ENCODE measurements at regions not wholly inside any gene's neighbourhood (a gene's known extent, or its start where the extent isn't known, plus 50 kb on each side); places are given as distances from the start of the nearest gene placed in this dataset.

GRCh38 chr9:28215536-28216299, 642.4 kb upstream of the C9orf72 start:
- no peaks in the 10 kb centered on the region for H3K27me3 ChIP-seq (ENCODE audit: control insufficient read depth in 3 of 3, insufficient read depth in 3 of 3, low read length in 3 of 3)
- no peaks in the 10 kb centered on the region for H3K9me3 ChIP-seq (ENCODE audit: control insufficient read depth in 3 of 3, low read length in 3 of 3)
- no peaks in the 10 kb centered on the region for H3K4me1 ChIP-seq (ENCODE audit: control insufficient read depth in 3 of 3, insufficient read depth in 3 of 3, low read length in 3 of 3)
- H3K36me3 ChIP-seq (ENCODE audit: control insufficient read depth in 3 of 3, insufficient read depth in 3 of 3, low read length in 3 of 3), result no peaks in the 10 kb centered on the region
- H3K27ac ChIP-seq (ENCODE audit: low read depth, low read length), result no peak overlapping the region
- H3K9ac ChIP-seq (ENCODE audit: low read depth in 1 of 3, low read length in 3 of 3), result no peak overlapping the region
- no peak overlapping the region for H3K4me3 ChIP-seq (ENCODE audit: low read length in 3 of 3)

- H3K4me1 ChIP-seq (ENCODE audit: control insufficient read depth in 3 of 3, insufficient read depth in 3 of 3, low read length in 3 of 3), result no peaks in the 10 kb centered on the region
- H3K27ac ChIP-seq (ENCODE audit: low read depth, low read length), result no peak overlapping the region
- H3K9ac ChIP-seq (ENCODE audit: low read depth in 1 of 3, low read length in 3 of 3), result no peak overlapping the region
- H3K4me3 ChIP-seq (ENCODE audit: low read length in 3 of 3), result no peak overlapping the region
- no peaks in the 10 kb centered on the region for H3K27me3 ChIP-seq (ENCODE audit: control insufficient read depth in 3 of 3, insufficient read depth in 3 of 3, low read length in 3 of 3)
- H3K36me3 ChIP-seq (ENCODE audit: control insufficient read depth in 3 of 3, insufficient read depth in 3 of 3, low read length in 3 of 3), result no peaks in the 10 kb centered on the region
- H3K9me3 ChIP-seq (ENCODE audit: control insufficient read depth in 3 of 3, low read length in 3 of 3), result no peaks in the 10 kb centered on the region
These were observed 659.4 kb upstream of the C9orf72 start for GRCh38 chr9:28232686-28233085.

DNA sequence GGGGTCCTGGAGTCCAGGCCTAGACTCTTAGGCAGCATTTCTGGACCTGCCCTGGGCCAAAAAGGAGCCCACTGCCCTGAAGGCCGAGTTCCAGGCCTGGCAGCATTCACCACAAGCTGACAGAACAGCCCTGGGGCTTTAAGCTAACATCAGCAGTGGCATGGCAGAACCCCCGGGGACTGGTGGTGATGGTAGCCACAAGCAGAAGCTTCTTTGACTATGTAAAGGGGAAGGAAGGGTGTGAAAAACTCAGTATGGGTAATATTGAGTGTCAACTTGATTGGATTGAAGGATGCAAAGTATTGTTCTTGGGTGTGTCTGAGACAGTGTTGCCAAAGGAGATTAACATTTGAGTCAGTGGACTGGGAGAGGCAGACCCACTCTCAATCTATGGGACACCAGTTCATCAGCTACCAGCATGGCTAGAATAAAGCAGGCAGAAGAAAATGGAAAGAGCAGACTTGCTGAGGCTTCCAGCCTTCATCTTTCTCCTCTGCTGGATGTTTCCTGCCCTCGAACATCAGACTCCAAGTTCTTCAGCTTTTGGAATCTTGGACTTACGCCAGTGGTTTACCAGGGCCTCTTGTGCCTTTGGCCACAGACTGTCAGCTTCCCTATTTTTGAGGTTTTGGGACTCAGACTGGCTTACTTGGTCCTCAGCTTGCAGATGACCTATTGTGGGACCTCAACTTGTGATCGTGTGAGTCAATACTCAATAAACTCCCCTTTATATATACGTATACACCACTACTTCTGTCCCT, 661.0 kb upstream of the C9orf72 start:
- Histone ChIP-seq H3K4me3 (ENCODE audit: low read length in 3 of 3) (no peak overlapping the region), H3K27ac (ENCODE audit: low read depth, low read length) (no peak overlapping the region), H3K4me1 (ENCODE audit: control insufficient read depth in 3 of 3, insufficient read depth in 3 of 3, low read length in 3 of 3) (no peaks in the 10 kb centered on the region), H3K27me3 (ENCODE audit: control insufficient read depth in 3 of 3, insufficient read depth in 3 of 3, low read length in 3 of 3) (no peaks in the 10 kb centered on the region), H3K9me3 (ENCODE audit: control insufficient read depth in 3 of 3, low read length in 3 of 3) (no peaks in the 10 kb centered on the region), H3K36me3 (ENCODE audit: control insufficient read depth in 3 of 3, insufficient read depth in 3 of 3, low read length in 3 of 3) (no peaks in the 10 kb centered on the region), H3K9ac (ENCODE audit: low read depth in 1 of 3, low read length in 3 of 3) (no peak overlapping the region)

- no peaks in the 10 kb centered on the region for H3K9me3 ChIP-seq (ENCODE audit: control insufficient read depth in 3 of 3, low read length in 3 of 3)
- no peaks in the 10 kb centered on the region for H3K27me3 ChIP-seq (ENCODE audit: control insufficient read depth in 3 of 3, insufficient read depth in 3 of 3, low read length in 3 of 3)
- no peaks in the 10 kb centered on the region for H3K4me1 ChIP-seq (ENCODE audit: control insufficient read depth in 3 of 3, insufficient read depth in 3 of 3, low read length in 3 of 3)
- no peaks in the 10 kb centered on the region for H3K36me3 ChIP-seq (ENCODE audit: control insufficient read depth in 3 of 3, insufficient read depth in 3 of 3, low read length in 3 of 3)
- H3K27ac ChIP-seq (ENCODE audit: low read depth, low read length), result no peak overlapping the region
- H3K4me3 ChIP-seq (ENCODE audit: low read length in 3 of 3), result no peak overlapping the region
- no peak overlapping the region for H3K9ac ChIP-seq (ENCODE audit: low read depth in 1 of 3, low read length in 3 of 3)
These were observed 661.6 kb upstream of the C9orf72 start for GRCh38 chr9:28234894-28235277.

- H3K36me3 ChIP-seq (ENCODE audit: control insufficient read depth in 3 of 3, insufficient read depth in 3 of 3, low read length in 3 of 3), result no peaks in the 10 kb centered on the region
- H3K4me3 ChIP-seq (ENCODE audit: low read length in 3 of 3), result no peak overlapping the region
- H3K9me3 ChIP-seq (ENCODE audit: control insufficient read depth in 3 of 3, low read length in 3 of 3), result no peaks in the 10 kb centered on the region
- H3K9ac ChIP-seq (ENCODE audit: low read depth in 1 of 3, low read length in 3 of 3), result no peak overlapping the region
- H3K27me3 ChIP-seq (ENCODE audit: control insufficient read depth in 3 of 3, insufficient read depth in 3 of 3, low read length in 3 of 3), result no peaks in the 10 kb centered on the region
- no peak overlapping the region for H3K27ac ChIP-seq (ENCODE audit: low read depth, low read length)
- no peaks in the 10 kb centered on the region for H3K4me1 ChIP-seq (ENCODE audit: control insufficient read depth in 3 of 3, insufficient read depth in 3 of 3, low read length in 3 of 3)
These were observed 676.1 kb upstream of the C9orf72 start for GRCh38 chr9:28249424-28249823.

DNA sequence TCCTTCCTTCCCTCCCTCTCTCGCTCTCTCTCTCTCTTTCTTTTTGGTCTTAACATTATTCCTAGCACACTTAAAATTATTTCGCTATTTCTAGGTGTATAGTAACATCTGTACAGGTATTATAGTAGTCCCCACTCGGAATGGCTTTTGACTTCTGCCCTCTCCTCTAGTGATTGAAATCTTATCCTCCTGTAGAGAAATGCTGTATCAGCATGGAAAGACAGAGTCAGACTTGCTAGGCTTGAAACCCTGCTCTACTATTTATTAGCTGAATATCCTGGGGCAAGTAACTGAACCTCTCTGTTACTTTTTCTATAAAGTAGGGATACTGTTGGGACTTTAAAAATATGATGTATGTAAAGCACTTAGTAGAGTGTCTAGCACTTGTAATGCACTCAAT, 681.9 kb upstream of the C9orf72 start:
- no peak overlapping the region for H3K9ac ChIP-seq (ENCODE audit: low read depth in 1 of 3, low read length in 3 of 3)
- H3K4me3 ChIP-seq (ENCODE audit: low read length in 3 of 3), result no peak overlapping the region

GRCh38 chr9:28260330-28260729, 687.0 kb upstream of the C9orf72 start:
- Histone ChIP-seq H3K36me3 (ENCODE audit: control insufficient read depth in 3 of 3, insufficient read depth in 3 of 3, low read length in 3 of 3) (no peaks in the 10 kb centered on the region), H3K9me3 (ENCODE audit: control insufficient read depth in 3 of 3, low read length in 3 of 3) (no peaks in the 10 kb centered on the region), H3K4me1 (ENCODE audit: control insufficient read depth in 3 of 3, insufficient read depth in 3 of 3, low read length in 3 of 3) (no peaks in the 10 kb centered on the region), H3K27ac (ENCODE audit: low read depth, low read length) (no peak overlapping the region), H3K27me3 (ENCODE audit: control insufficient read depth in 3 of 3, insufficient read depth in 3 of 3, low read length in 3 of 3) (no peaks in the 10 kb centered on the region), H3K4me3 (ENCODE audit: low read length in 3 of 3) (no peak overlapping the region), H3K9ac (ENCODE audit: low read depth in 1 of 3, low read length in 3 of 3) (no peak overlapping the region)

More for the DNA sequence above, 681.9 kb upstream of the C9orf72 start:
- no peaks in the 10 kb centered on the region for H3K4me1 ChIP-seq (ENCODE audit: control insufficient read depth in 3 of 3, insufficient read depth in 3 of 3, low read length in 3 of 3)
- no peak overlapping the region for H3K27ac ChIP-seq (ENCODE audit: low read depth, low read length)
- H3K9me3 ChIP-seq (ENCODE audit: control insufficient read depth in 3 of 3, low read length in 3 of 3), result no peaks in the 10 kb centered on the region
- no peaks in the 10 kb centered on the region for H3K36me3 ChIP-seq (ENCODE audit: control insufficient read depth in 3 of 3, insufficient read depth in 3 of 3, low read length in 3 of 3)
- H3K27me3 ChIP-seq (ENCODE audit: control insufficient read depth in 3 of 3, insufficient read depth in 3 of 3, low read length in 3 of 3), result no peaks in the 10 kb centered on the region

DNA sequence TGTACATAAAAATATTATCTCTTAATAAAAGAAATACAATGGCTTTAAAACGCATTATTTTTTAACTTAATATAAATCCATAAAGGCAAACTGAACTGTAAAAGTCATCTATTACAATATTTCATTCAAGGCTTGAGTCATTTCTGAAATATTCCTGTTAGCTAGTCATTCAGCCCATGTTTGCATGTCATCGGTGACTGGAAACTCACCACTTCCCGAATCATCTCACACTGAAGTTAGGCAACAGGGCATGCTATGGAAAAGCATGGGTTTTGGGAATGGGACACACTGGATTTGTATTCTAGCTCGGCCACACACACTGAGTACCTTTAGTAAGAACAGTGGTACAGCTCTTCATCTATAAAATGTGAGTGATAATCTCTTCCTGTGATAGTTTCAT, 691.1 kb upstream of the C9orf72 start:
- H3K27ac ChIP-seq (ENCODE audit: low read depth, low read length), result no peak overlapping the region
- H3K36me3 ChIP-seq (ENCODE audit: control insufficient read depth in 3 of 3, insufficient read depth in 3 of 3, low read length in 3 of 3), result no peaks in the 10 kb centered on the region
- no peak overlapping the region for H3K9ac ChIP-seq (ENCODE audit: low read depth in 1 of 3, low read length in 3 of 3)
- no peaks in the 10 kb centered on the region for H3K27me3 ChIP-seq (ENCODE audit: control insufficient read depth in 3 of 3, insufficient read depth in 3 of 3, low read length in 3 of 3)
- no peaks in the 10 kb centered on the region for H3K9me3 ChIP-seq (ENCODE audit: control insufficient read depth in 3 of 3, low read length in 3 of 3)
- H3K4me1 ChIP-seq (ENCODE audit: control insufficient read depth in 3 of 3, insufficient read depth in 3 of 3, low read length in 3 of 3), result no peaks in the 10 kb centered on the region
- H3K4me3 ChIP-seq (ENCODE audit: low read length in 3 of 3), result no peak overlapping the region

- no peaks in the 10 kb centered on the region for H3K36me3 ChIP-seq (ENCODE audit: control insufficient read depth in 3 of 3, insufficient read depth in 3 of 3, low read length in 3 of 3)
- no peak overlapping the region for H3K4me3 ChIP-seq (ENCODE audit: low read length in 3 of 3)
- no peak overlapping the region for H3K27ac ChIP-seq (ENCODE audit: low read depth, low read length)
- no peak overlapping the region for H3K9ac ChIP-seq (ENCODE audit: low read depth in 1 of 3, low read length in 3 of 3)
- H3K27me3 ChIP-seq (ENCODE audit: control insufficient read depth in 3 of 3, insufficient read depth in 3 of 3, low read length in 3 of 3), result no peaks in the 10 kb centered on the region
- no peaks in the 10 kb centered on the region for H3K9me3 ChIP-seq (ENCODE audit: control insufficient read depth in 3 of 3, low read length in 3 of 3)
- no peaks in the 10 kb centered on the region for H3K4me1 ChIP-seq (ENCODE audit: control insufficient read depth in 3 of 3, insufficient read depth in 3 of 3, low read length in 3 of 3)
These were observed 694.1 kb upstream of the C9orf72 start for GRCh38 chr9:28267351-28267750.

- Histone ChIP-seq H3K36me3 (ENCODE audit: control insufficient read depth in 3 of 3, insufficient read depth in 3 of 3, low read length in 3 of 3) (no peaks in the 10 kb centered on the region), H3K27me3 (ENCODE audit: control insufficient read depth in 3 of 3, insufficient read depth in 3 of 3, low read length in 3 of 3) (no peaks in the 10 kb centered on the region), H3K4me3 (ENCODE audit: low read length in 3 of 3) (no peak overlapping the region), H3K4me1 (ENCODE audit: control insufficient read depth in 3 of 3, insufficient read depth in 3 of 3, low read length in 3 of 3) (no peaks in the 10 kb centered on the region), H3K9ac (ENCODE audit: low read depth in 1 of 3, low read length in 3 of 3) (no peak overlapping the region), H3K27ac (ENCODE audit: low read depth, low read length) (no peak overlapping the region), H3K9me3 (ENCODE audit: control insufficient read depth in 3 of 3, low read length in 3 of 3) (no peaks in the 10 kb centered on the region)
These were observed 696.9 kb upstream of the C9orf72 start for GRCh38 chr9:28270156-28270555.

Measured in skeletal muscle tissue (tissue), 3 donors.